PC-3 (cell line): ENCODE measurements at regions not wholly inside any gene's neighbourhood (a gene's known extent, or its start where the extent isn't known, plus 50 kb on each side); places are given as distances from the start of the nearest gene placed in this dataset.

Source experiments
- ATAC-seq: fragments of 200-7000 bp; cut with Tn5 transposase; 2 replicates; pipeline ENCODE4 v1.9.1; 2020; ENCODE audit warnings: mild to moderate bottlenecking, moderate library complexity
- BruUV-seq: library from RNA; stranded (reverse); fragments of 400-500 nt; replicated peaks from 2 replicates; lab custom pipeline; 2021; lab: Mats Ljungman, UMichigan
- CTCF ChIA-PET: fragments of 300-600 bp; sonication (Branson Sonifier 250); formaldehyde crosslinking; loops from one replicate; lab custom pipeline; 2022; ENCODE audit warnings: antibody characterized with exemption; lab: Charles Lee
- POLR2A ChIA-PET: fragments of 300-600 bp; sonication (Branson Sonifier 250); formaldehyde crosslinking; loops from one replicate; lab custom pipeline; 2022; ENCODE audit warnings: antibody characterized with exemption; ENCODE audit not compliant: unreplicated experiment; lab: Charles Lee
- DNase-seq: peaks from one replicate; pipeline ENCODE4 v3.0.0-alpha.2; 2015
- H2AFZ ChIP-seq: fragments of 300-600 bp; sonication (generic); 2 replicates; pipeline ENCODE4 v1.6.0; 2016; ENCODE audit warnings: antibody characterized with exemption, low read length
- H3F3A ChIP-seq: fragments of 300-600 bp; sonication (generic); one replicate; pipeline ENCODE4 v1.6.0; 2017; ENCODE audit warnings: antibody characterized with exemption, low read length, control low read depth, mild to moderate bottlenecking; ENCODE audit not compliant: unreplicated experiment
- H3K27ac ChIP-seq: fragments of 300-600 bp; sonication (generic); 2 replicates; pipeline ENCODE4 v1.5.1; 2016; ENCODE audit warnings: mild to moderate bottlenecking, low read length
- H3K27me3 ChIP-seq: fragments of 300-600 bp; sonication (generic); 2 replicates; pipeline ENCODE4 v1.6.1; 2016; ENCODE audit warnings: low read length, mixed read lengths
- H3K36me3 ChIP-seq: fragments of 300-600 bp; sonication (generic); 2 replicates; pipeline ENCODE4 v1.6.1; 2016; ENCODE audit warnings: low read depth, mixed run types, low read length, mixed read lengths
- H3K4me1 ChIP-seq: fragments of 300-600 bp; sonication (generic); 2 replicates; pipeline ENCODE4 v1.5.1; 2016; ENCODE audit warnings: low read length; ENCODE audit not compliant: insufficient read depth
- H3K4me2 ChIP-seq: fragments of 300-600 bp; sonication (generic); 2 replicates; pipeline ENCODE4 v1.6.0; 2016; ENCODE audit warnings: low read length
- H3K4me3 ChIP-seq: fragments of 300-600 bp; sonication (generic); 2 replicates; pipeline ENCODE4 v1.5.1; 2016; ENCODE audit warnings: mild to moderate bottlenecking, low read length, mixed read lengths
- H3K79me2 ChIP-seq: fragments of 300-600 bp; sonication (generic); 2 replicates; pipeline ENCODE4 v1.6.1; 2017; ENCODE audit warnings: low read length, mixed read lengths
- H3K9ac ChIP-seq: fragments of 300-600 bp; sonication (generic); 2 replicates; pipeline ENCODE4 v1.6.0; 2016; ENCODE audit warnings: mild to moderate bottlenecking, low read length
- H3K9me2 ChIP-seq: fragments of 300-600 bp; sonication (generic); replicated peaks from 2 replicates; pipeline ENCODE4 v1.6.1; 2016; ENCODE audit warnings: mixed run types, low read length, mixed read lengths
- H3K9me3 ChIP-seq: fragments of 300-600 bp; sonication (generic); 2 replicates; pipeline ENCODE4 v1.6.1; 2016; ENCODE audit warnings: low read length, mixed read lengths
- H4K20me1 ChIP-seq: fragments of 300-600 bp; sonication (generic); 2 replicates; pipeline ENCODE4 v1.6.1; 2016; ENCODE audit warnings: low read length, mixed read lengths
- EZH2 ChIP-seq: fragments of 300-600 bp; sonication (generic); IDR thresholded peaks from one replicate; pipeline ENCODE4 v1.6.1; 2017; ENCODE audit warnings: antibody characterized with exemption, mild to moderate bottlenecking, low read length; ENCODE audit not compliant: unreplicated experiment
- EZH2phosphoT487 ChIP-seq: fragments of 300-600 bp; sonication (generic); IDR thresholded peaks from 2 replicates; pipeline ENCODE4 v1.6.1; 2018; ENCODE audit warnings: mild to moderate bottlenecking, antibody characterized with exemption, low read length, borderline replicate concordance
- intact Hi-C: fragments of 100-400 bp; cut with micrococcal nuclease; formaldehyde crosslinking; loops from 2 replicates; pipeline ENCODE4 v1.9.0; 2023
- TF ChIP-seq, protein P1 (sequence below): fragments of 300-600 bp; sonication (generic); conservative IDR thresholded peaks from 2 replicates; pipeline ENCODE4 v1.5.1; 2017; ENCODE audit warnings: antibody characterized with exemption, low read depth, mild to moderate bottlenecking, low read length

DNA sequence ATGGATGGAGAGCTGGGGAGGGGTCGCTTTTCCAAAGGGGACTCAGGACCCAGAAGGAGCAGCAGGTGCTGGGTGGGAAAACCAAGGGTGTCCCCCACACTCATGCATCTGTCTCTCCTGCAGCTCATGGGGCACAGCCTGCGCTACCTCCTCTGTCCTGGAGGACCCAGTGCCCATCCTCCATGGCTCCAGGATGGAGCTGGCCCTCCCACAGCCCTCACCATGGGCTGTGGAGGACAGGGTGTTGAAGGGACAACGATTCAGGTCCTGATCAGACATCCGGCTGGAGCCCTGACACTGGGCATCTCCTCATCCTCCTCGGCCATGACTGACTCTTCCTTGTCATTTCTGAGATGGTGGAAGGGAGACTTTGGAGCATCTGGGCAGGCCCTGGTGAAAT, 97.9 kb upstream of the SULF2 start:
- no peak overlapping the region for H3K4me3 ChIP-seq
- H3K9me2 ChIP-seq, result no peaks in the 10 kb centered on the region
- DNase-seq (no peak), ATAC-seq (no peak)
- H3K9ac ChIP-seq, result no peak overlapping the region
- H3K27me3 ChIP-seq, result no peaks in the 10 kb centered on the region
- ChIA-PET CTCF (no interaction called here), POLR2A (no interaction called here)
- no peak overlapping the region for H2AFZ ChIP-seq
- no peaks in the 10 kb centered on the region for H4K20me1 ChIP-seq
- H3K27ac ChIP-seq, result no peak overlapping the region
- H3K9me3 ChIP-seq, result no peaks in the 10 kb centered on the region
- BruUV-seq, result no TSS peak
- H3K36me3 ChIP-seq, result no peaks in the 10 kb centered on the region
- H3K79me2 ChIP-seq, result no peaks in the 10 kb centered on the region
- H3K4me2 ChIP-seq, result no peak overlapping the region
- H3K4me1 ChIP-seq, result peaks cover 6% of the 10 kb centered on the region
- intact Hi-C loops, result no loop called here
- H3F3A ChIP-seq, result no peaks in the 10 kb centered on the region
- TF ChIP-seq, protein P1, sequence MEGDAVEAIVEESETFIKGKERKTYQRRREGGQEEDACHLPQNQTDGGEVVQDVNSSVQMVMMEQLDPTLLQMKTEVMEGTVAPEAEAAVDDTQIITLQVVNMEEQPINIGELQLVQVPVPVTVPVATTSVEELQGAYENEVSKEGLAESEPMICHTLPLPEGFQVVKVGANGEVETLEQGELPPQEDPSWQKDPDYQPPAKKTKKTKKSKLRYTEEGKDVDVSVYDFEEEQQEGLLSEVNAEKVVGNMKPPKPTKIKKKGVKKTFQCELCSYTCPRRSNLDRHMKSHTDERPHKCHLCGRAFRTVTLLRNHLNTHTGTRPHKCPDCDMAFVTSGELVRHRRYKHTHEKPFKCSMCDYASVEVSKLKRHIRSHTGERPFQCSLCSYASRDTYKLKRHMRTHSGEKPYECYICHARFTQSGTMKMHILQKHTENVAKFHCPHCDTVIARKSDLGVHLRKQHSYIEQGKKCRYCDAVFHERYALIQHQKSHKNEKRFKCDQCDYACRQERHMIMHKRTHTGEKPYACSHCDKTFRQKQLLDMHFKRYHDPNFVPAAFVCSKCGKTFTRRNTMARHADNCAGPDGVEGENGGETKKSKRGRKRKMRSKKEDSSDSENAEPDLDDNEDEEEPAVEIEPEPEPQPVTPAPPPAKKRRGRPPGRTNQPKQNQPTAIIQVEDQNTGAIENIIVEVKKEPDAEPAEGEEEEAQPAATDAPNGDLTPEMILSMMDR, result no peak
- no peak for TF ChIP-seq EZH2phosphoT487
- no peak for TF ChIP-seq EZH2

DNA sequence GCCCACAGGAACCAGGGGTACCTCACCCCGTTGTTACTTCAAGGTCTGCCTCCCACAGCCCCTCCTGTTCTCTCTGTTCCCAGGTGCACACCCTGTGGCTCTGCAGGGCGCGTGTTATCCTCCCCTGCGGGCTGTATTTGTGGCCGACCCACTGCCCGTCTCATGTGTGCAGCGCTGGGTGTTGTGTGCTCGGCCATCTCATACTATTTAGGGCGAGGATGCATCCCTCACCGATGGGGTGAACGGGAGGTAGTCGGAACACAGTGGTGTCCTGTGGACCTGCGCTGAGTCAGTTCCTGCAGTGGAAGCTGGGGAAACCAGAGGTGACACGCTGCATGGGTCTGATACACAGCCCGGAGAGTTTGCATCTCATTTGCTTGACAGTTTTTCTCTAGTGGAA, 94.5 kb upstream of the SULF2 start:
- ChIA-PET CTCF (no interaction called here), POLR2A (no interaction called here)
- no peak for DNase-seq
- no peaks in the 10 kb centered on the region for H3K79me2 ChIP-seq
- intact Hi-C loops, result no loop called here
- H3K36me3 ChIP-seq, result no peaks in the 10 kb centered on the region
- H4K20me1 ChIP-seq, result no peaks in the 10 kb centered on the region
- H3K9ac ChIP-seq, result no peak overlapping the region
- no TSS peak for BruUV-seq
- no peak overlapping the region for H3K4me3 ChIP-seq
- no peaks in the 10 kb centered on the region for H3F3A ChIP-seq
- H2AFZ ChIP-seq, result no peak overlapping the region
- TF ChIP-seq EZH2 (no peak), EZH2phosphoT487 (no peak)
- TF ChIP-seq, protein P1, result no peak
- H3K4me2 ChIP-seq, result no peak overlapping the region
- H3K4me1 ChIP-seq, result peaks cover 9% of the 10 kb centered on the region
- no peaks in the 10 kb centered on the region for H3K27me3 ChIP-seq
- no peaks in the 10 kb centered on the region for H3K9me3 ChIP-seq
- peak; percentile 40; the same call in 1 of the 2 replicates for ATAC-seq
- H3K9me2 ChIP-seq, result no peaks in the 10 kb centered on the region
- no peak overlapping the region for H3K27ac ChIP-seq

DNA sequence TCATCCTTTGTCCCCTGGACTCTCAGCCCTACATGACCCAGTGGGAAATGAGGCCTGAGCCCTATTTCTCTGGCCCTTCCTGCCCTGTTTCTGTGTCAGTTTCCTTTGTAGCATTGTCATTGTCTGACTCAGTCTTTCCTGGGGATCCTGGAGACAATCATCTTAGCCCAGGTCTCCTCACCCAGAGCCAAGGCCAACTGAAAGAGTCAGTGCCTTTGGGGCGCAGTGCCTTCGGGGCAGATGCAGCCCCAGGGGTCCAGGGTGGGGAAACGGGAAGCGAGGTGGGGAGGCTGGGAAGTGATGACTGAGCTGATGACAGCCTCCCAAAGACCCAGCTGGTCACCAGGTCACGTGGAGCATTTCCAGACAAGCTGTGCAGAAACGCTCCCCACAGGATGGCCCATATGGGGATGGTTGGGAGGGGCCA, 93.3 kb upstream of the SULF2 start:
- H3K27me3 ChIP-seq, result no peaks in the 10 kb centered on the region
- no peaks in the 10 kb centered on the region for H4K20me1 ChIP-seq
- ATAC-seq (peak; percentile 73), DNase-seq (peak; percentile 59)
- ChIA-PET CTCF (no interaction called here), POLR2A (no interaction called here)
- no peaks in the 10 kb centered on the region for H3K36me3 ChIP-seq
- intact Hi-C loops, result no loop called here
- H3K79me2 ChIP-seq, result no peaks in the 10 kb centered on the region
- H3F3A ChIP-seq, result no peaks in the 10 kb centered on the region
- H3K9me2 ChIP-seq, result no peaks in the 10 kb centered on the region
- peak overlapping the region; percentile 65 for H2AFZ ChIP-seq
- no TSS peak for BruUV-seq
- H3K4me2 ChIP-seq, result 0 out of 2 replicates have a peak overlapping the region, but pooled peaks have one; percentile 12
- no peaks in the 10 kb centered on the region for H3K9me3 ChIP-seq
- no peak overlapping the region for H3K9ac ChIP-seq
- no peak for TF ChIP-seq EZH2
- TF ChIP-seq, protein P1, result no peak
- TF ChIP-seq EZH2phosphoT487, result no peak
- peaks cover 9% of the 10 kb centered on the region for H3K4me1 ChIP-seq
- peak overlapping the region; percentile 45 for H3K27ac ChIP-seq
- H3K4me3 ChIP-seq, result no peak overlapping the region
